Peyer's patch (tissue), 4 donors: ENCODE measurements at regions not wholly inside any gene's neighbourhood (a gene's known extent, or its start where the extent isn't known, plus 50 kb on each side); places are given as distances from the start of the nearest gene placed in this dataset.

Source experiments
- CTCF ChIP-seq, 6 experiments: fragments of 450-650 bp in 4 of 6; fragments of 200-600 bp in 2 of 6; sonication (generic) in 1 of 6; IDR thresholded peaks; one replicate each; pipeline ENCODE4 v1.5.1; 2017 to 2019; ENCODE audit warnings: antibody characterized with exemption in 6 of 6, mild to moderate bottlenecking in 3 of 6, moderate library complexity in 1 of 6
- POLR2A ChIP-seq, 2 donors: fragments of 450-650 bp; IDR thresholded peaks; one replicate each; pipeline ENCODE4 v1.5.1; 2017; ENCODE audit warnings: antibody characterized with exemption in 2 of 2, mild to moderate bottlenecking in 2 of 2, moderate library complexity in 2 of 2

DNA sequence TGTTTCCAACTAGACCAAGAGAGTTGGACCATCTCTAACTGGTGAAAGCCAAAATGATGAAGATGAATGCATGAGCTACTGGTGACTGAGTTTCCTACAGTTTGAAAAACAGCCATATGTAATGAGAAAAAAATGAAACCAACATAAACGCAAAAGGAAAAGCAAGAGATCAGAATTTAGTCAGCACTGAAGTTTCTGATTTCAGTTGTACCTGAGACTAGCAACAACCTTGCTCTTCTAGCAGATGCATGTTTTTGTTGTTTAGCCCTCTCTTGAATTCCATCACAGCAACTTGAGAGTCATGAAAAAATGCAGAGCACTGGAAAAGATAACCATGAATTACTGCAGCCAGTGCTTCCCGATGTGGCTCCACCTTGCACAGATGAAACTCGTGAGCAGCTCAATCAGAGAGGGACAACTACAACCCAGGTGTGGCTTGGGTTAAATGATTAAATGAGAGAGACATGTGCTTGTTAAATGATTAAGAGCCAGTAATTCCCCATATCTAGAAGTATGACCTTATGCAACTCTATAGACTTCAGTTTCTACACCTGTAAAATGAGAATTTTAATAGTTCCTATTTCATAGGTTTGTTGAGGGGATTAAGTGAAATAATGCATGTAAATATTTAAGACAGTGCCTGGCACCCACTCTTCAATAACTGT, 104.8 kb downstream of the ELOVL4 start:
- TF ChIP-seq CTCF (IDR thresholded peaks at IDR 0.05) = no peak
- no peak for TF ChIP-seq POLR2A (IDR thresholded peaks at IDR 0.05)
